ENCODE measurements at regions not wholly inside any gene's neighbourhood (a gene's known extent, or its start where the extent isn't known, plus 50 kb on each side); places are given as distances from the start of the nearest gene placed in this dataset.

DNA sequence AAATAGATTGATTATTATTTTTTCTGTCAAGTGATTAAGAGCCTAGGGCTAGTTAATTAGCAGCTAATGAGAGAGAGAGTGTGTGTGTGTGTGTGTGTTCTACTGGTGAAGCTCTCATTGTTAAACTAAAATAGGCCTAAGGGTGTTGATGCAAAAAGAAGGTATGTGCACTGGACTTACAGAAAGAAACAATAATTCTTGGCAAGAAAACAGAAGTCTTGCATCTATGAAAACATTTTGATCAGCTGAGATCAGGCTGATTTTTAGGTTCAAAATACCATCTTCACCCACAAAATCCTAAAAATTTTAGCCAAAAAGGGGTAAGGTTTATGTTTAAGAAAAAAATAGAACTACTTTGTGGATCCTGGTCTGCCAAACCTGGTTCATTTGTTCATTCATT is 106.5 kb downstream of the POSTN start:
- Histone ChIP-seq H3K36me3 (ENCODE audit: insufficient read depth, low read length) (no peaks in the 10 kb centered on the region), H3K4me1 (ENCODE audit: insufficient read depth, low read length) (peaks cover 61% of the 10 kb centered on the region), H3K9me3 (ENCODE audit: low read depth, low read length) (no peaks in the 10 kb centered on the region), H3K27me3 (ENCODE audit: insufficient read depth, low read length) (no peaks in the 10 kb centered on the region), H3K79me2 (ENCODE audit: insufficient read depth, low read length) (no peaks in the 10 kb centered on the region), H3K4me2 (ENCODE audit: insufficient read depth, low read length) (no peak overlapping the region), H3K27ac (ENCODE audit: low read depth, low read length) (peak overlapping the region; percentile 77), H3K4me3 (ENCODE audit: insufficient read depth, low read length) (no peak overlapping the region), H2AFZ (ENCODE audit: low read length) (no peak overlapping the region), H4K20me1 (ENCODE audit: insufficient read depth, low read length) (no peaks in the 10 kb centered on the region)
- DNase-seq (ENCODE audit: insufficient read length, low spot score, missing footprints): no peak
- TF ChIP-seq, protein P1, sequence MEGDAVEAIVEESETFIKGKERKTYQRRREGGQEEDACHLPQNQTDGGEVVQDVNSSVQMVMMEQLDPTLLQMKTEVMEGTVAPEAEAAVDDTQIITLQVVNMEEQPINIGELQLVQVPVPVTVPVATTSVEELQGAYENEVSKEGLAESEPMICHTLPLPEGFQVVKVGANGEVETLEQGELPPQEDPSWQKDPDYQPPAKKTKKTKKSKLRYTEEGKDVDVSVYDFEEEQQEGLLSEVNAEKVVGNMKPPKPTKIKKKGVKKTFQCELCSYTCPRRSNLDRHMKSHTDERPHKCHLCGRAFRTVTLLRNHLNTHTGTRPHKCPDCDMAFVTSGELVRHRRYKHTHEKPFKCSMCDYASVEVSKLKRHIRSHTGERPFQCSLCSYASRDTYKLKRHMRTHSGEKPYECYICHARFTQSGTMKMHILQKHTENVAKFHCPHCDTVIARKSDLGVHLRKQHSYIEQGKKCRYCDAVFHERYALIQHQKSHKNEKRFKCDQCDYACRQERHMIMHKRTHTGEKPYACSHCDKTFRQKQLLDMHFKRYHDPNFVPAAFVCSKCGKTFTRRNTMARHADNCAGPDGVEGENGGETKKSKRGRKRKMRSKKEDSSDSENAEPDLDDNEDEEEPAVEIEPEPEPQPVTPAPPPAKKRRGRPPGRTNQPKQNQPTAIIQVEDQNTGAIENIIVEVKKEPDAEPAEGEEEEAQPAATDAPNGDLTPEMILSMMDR (IDR thresholded peaks at IDR 0.05; ENCODE audit: extremely low read depth, low read depth, low read length): no peak

DNA sequence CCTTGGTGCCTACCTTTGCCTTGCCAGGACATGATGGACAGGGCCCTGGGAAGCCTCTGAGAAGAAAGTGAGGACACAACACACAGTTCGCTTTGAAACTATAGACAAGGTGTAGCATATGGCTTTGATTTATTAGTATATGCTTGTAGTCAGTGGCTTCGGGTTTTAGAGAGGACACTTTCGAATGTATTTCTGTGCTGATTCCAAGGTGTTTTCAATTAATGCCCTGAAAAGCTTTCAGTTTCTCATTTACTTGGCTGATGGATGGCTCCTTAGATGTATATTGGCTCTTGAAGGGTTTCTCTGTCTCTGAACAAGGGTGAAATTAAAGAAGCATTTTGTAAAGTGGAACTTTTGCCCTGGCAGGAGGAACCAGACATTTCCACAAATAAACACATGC is 106.9 kb downstream of the POSTN start:
- Histone ChIP-seq H2AFZ (ENCODE audit: low read length) (no peak overlapping the region), H3K79me2 (ENCODE audit: insufficient read depth, low read length) (no peaks in the 10 kb centered on the region), H3K9me3 (ENCODE audit: low read depth, low read length) (no peaks in the 10 kb centered on the region), H3K4me2 (ENCODE audit: insufficient read depth, low read length) (no peak overlapping the region), H3K4me3 (ENCODE audit: insufficient read depth, low read length) (no peak overlapping the region), H4K20me1 (ENCODE audit: insufficient read depth, low read length) (no peaks in the 10 kb centered on the region), H3K4me1 (ENCODE audit: insufficient read depth, low read length) (peaks cover 65% of the 10 kb centered on the region), H3K36me3 (ENCODE audit: insufficient read depth, low read length) (no peaks in the 10 kb centered on the region), H3K27ac (ENCODE audit: low read depth, low read length) (peak overlapping the region; percentile 77), H3K27me3 (ENCODE audit: insufficient read depth, low read length) (no peaks in the 10 kb centered on the region)
- DNase-seq (ENCODE audit: insufficient read length, low spot score, missing footprints): no peak
- TF ChIP-seq, protein P1 (IDR thresholded peaks at IDR 0.05; ENCODE audit: extremely low read depth, low read depth, low read length): no peak

DNA sequence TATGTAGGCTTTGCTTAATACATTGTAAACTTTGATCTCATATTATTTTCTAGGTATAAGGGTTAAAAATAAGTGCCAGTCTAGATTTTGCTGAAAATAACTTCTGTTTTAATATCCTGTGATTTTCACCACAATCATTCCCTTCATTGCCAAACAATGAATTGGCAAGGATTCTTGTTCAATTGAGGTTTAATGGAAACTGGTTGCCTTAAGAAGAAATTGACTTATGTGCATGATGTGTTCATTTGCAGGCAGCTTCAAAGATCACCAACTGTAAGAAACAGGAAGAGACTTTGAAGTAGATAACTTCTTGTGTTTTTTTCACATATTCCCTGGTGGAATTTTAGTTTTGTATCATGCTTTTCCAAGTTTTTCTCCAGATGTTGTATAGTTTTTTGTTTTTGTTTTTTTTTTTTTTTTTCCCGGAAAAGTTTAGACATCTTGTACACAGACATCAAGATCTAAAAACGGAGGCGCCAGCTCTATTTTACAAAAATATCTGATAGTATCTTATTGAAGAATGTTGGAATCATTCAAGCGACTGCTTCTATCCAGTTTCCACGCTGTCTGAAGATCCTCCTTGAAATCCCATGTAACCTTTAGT is 108.3 kb downstream of the POSTN start:
- no peaks in the 10 kb centered on the region for H3K79me2 ChIP-seq (ENCODE audit: insufficient read depth, low read length)
- peaks cover 75% of the 10 kb centered on the region for H3K4me1 ChIP-seq (ENCODE audit: insufficient read depth, low read length)
- DNase-seq (ENCODE audit: insufficient read length, low spot score, missing footprints): no peak
- H3K4me3 ChIP-seq (ENCODE audit: insufficient read depth, low read length): no peak overlapping the region
- H3K4me2 ChIP-seq (ENCODE audit: insufficient read depth, low read length): no peak overlapping the region
- TF ChIP-seq, protein P1 (IDR thresholded peaks at IDR 0.05; ENCODE audit: extremely low read depth, low read depth, low read length): no peak
- peak overlapping the region; percentile 96 for H3K27ac ChIP-seq (ENCODE audit: low read depth, low read length)
- no peak overlapping the region for H2AFZ ChIP-seq (ENCODE audit: low read length)
- H3K36me3 ChIP-seq (ENCODE audit: insufficient read depth, low read length): no peaks in the 10 kb centered on the region
- H3K27me3 ChIP-seq (ENCODE audit: insufficient read depth, low read length): no peaks in the 10 kb centered on the region
- H4K20me1 ChIP-seq (ENCODE audit: insufficient read depth, low read length): no peaks in the 10 kb centered on the region
- H3K9me3 ChIP-seq (ENCODE audit: low read depth, low read length): no peaks in the 10 kb centered on the region

DNA sequence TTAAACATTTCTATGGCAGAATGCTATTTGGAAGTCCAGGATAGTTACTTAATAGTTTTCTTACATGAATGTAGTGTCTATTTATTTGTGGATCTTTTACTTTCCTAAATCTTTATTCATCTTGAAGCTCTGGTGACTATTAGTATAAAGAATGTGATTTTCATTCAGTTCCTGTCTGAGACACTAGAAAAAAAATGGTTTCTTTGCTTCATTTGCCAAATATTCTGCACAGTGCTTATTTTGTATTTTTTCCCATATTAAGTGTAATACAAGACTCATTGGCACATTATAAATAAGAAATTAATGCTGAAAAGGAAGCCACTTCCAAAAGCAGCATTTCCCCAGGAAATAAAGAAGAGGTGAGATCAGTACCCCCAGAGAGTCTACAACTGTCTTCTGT is 109.8 kb downstream of the POSTN start:
- Histone ChIP-seq H3K79me2 (ENCODE audit: insufficient read depth, low read length) (no peaks in the 10 kb centered on the region), H3K27ac (ENCODE audit: low read depth, low read length) (peak overlapping the region; percentile 96), H3K36me3 (ENCODE audit: insufficient read depth, low read length) (no peaks in the 10 kb centered on the region), H4K20me1 (ENCODE audit: insufficient read depth, low read length) (no peaks in the 10 kb centered on the region), H3K4me2 (ENCODE audit: insufficient read depth, low read length) (peak overlapping the region; percentile 12), H3K27me3 (ENCODE audit: insufficient read depth, low read length) (no peaks in the 10 kb centered on the region), H3K4me3 (ENCODE audit: insufficient read depth, low read length) (no peak overlapping the region), H3K9me3 (ENCODE audit: low read depth, low read length) (no peaks in the 10 kb centered on the region), H2AFZ (ENCODE audit: low read length) (no peak overlapping the region), H3K4me1 (ENCODE audit: insufficient read depth, low read length) (peaks cover 68% of the 10 kb centered on the region)
- DNase-seq (ENCODE audit: insufficient read length, low spot score, missing footprints): no peak
- TF ChIP-seq, protein P1 (IDR thresholded peaks at IDR 0.05; ENCODE audit: extremely low read depth, low read depth, low read length): no peak

All from osteoblast (primary cell).